SK-N-SH (cell line): ENCODE measurements at regions not wholly inside any gene's neighbourhood (a gene's known extent, or its start where the extent isn't known, plus 50 kb on each side); places are given as distances from the start of the nearest gene placed in this dataset.

Source experiments
- CTCF ChIA-PET: fragments of 300-600, 350-600 bp; formaldehyde crosslinking; extraction: SDS; loops from one replicate; lab custom pipeline; 2021; lab: Yijun Ruan, JAX
- POLR2A ChIA-PET: fragments of 350-600 bp; sonication (Branson Sonifier 250); formaldehyde crosslinking; extraction: SDS; loops from one replicate; lab custom pipeline; 2020; ENCODE audit warnings: antibody characterized with exemption, inconsistent platforms; lab: Yijun Ruan, JAX
- DNase-seq: peaks from one replicate; pipeline ENCODE4 v3.0.0; 2012
- H2AFZ ChIP-seq: fragments of 200-600 bp; sonication (generic); 2 replicates; pipeline ENCODE4 v1.8.1; 2016; ENCODE audit warnings: antibody characterized with exemption, mild to moderate bottlenecking, low read depth
- H3F3A ChIP-seq: fragments of 200-600 bp; sonication (generic); replicated peaks from 2 replicates; pipeline ENCODE3; 2016; ENCODE audit warnings: antibody characterized with exemption, mild to moderate bottlenecking; ENCODE audit not compliant: insufficient read depth
- H3K27ac ChIP-seq, 2 experiments: fragments of 200-500 bp in 1 of 2; fragments of 200-600 bp in 1 of 2; sonication (Bioruptor generic) in 1 of 2; sonication (generic), shearing (Covaris generic) in 1 of 2; 2 replicates each; pipeline versions ENCODE4 v1.5.1 to v1.6.1; 2014 to 2016; ENCODE audit warnings: low read depth in 2 of 2, inconsistent platforms in 1 of 2, low read length in 1 of 2, mild to moderate bottlenecking in 1 of 2, mixed read lengths in 1 of 2
- H3K27me3 ChIP-seq: fragments of 200-600 bp; sonication (generic), shearing (Covaris generic); 2 replicates; pipeline ENCODE4 v1.6.1; 2016; ENCODE audit warnings: mixed run types; ENCODE audit not compliant: insufficient read depth
- H3K36me3 ChIP-seq, 2 experiments: fragments of 200-500 bp in 1 of 2; fragments of 200-600 bp in 1 of 2; sonication (Bioruptor generic) in 1 of 2; sonication (generic) in 1 of 2; replicated peaks in 1 of 2; 2 replicates each; pipeline versions ENCODE3 to v1.5.1; 2014 to 2016; ENCODE audit warnings: low read length in 1 of 2, mild to moderate bottlenecking in 1 of 2; ENCODE audit not compliant: insufficient read depth in 2 of 2, control insufficient read depth in 1 of 2
- H3K4me1 ChIP-seq, 2 experiments: fragments of 200-500 bp in 1 of 2; fragments of 200-600 bp in 1 of 2; sonication (Bioruptor generic) in 1 of 2; sonication (generic), shearing (Covaris generic) in 1 of 2; 2 replicates each; pipeline versions ENCODE4 v1.5.1 to v1.6.1; 2014 to 2016; ENCODE audit warnings: low read depth in 1 of 2, low read length in 1 of 2, mixed run types in 1 of 2; ENCODE audit not compliant: insufficient read depth in 2 of 2, control insufficient read depth in 1 of 2
- H3K4me2 ChIP-seq: fragments of 200-600 bp; sonication (generic), shearing (Covaris generic); 2 replicates; pipeline ENCODE4 v1.6.1; 2017; ENCODE audit warnings: mixed run types
- H3K4me3 ChIP-seq, 2 experiments: fragments of 200-500 bp in 1 of 2; fragments of 200-600 bp in 1 of 2; sonication (Bioruptor generic) in 1 of 2; sonication (generic), shearing (Covaris generic) in 1 of 2; 2 replicates each; pipeline versions ENCODE4 v1.5.1 to v1.8.1; 2014 to 2016; ENCODE audit warnings: low read depth in 2 of 2, inconsistent platforms in 1 of 2, low read length in 1 of 2, mild to moderate bottlenecking in 1 of 2, mixed read lengths in 1 of 2, moderate library complexity in 1 of 2
- H3K79me2 ChIP-seq: fragments of 200-600 bp; sonication (generic); 2 replicates; pipeline ENCODE4 v1.8.1; 2017; ENCODE audit warnings: mild to moderate bottlenecking; ENCODE audit not compliant: insufficient read depth
- H3K9ac ChIP-seq: fragments of 200-600 bp; sonication (generic); 2 replicates; pipeline ENCODE4 v1.6.1; 2017; ENCODE audit warnings: mixed run types
- H3K9me2 ChIP-seq: fragments of 200-600 bp; sonication (generic); 2 replicates; pipeline ENCODE4 v1.6.1; 2017; ENCODE audit warnings: mixed run types
- H3K9me3 ChIP-seq: fragments of 200-600 bp; sonication (generic); 2 replicates; pipeline ENCODE4 v1.6.1; 2017; ENCODE audit warnings: mixed run types, mild to moderate bottlenecking, moderate library complexity
- H4K20me1 ChIP-seq: fragments of 200-600 bp; sonication (generic); 2 replicates; pipeline ENCODE4 v1.6.1; 2017; ENCODE audit warnings: mild to moderate bottlenecking, mixed run types; ENCODE audit not compliant: insufficient read depth
- CHD2 ChIP-seq: fragments of 150-350 bp; IDR thresholded peaks from 2 replicates; pipeline ENCODE4 v1.6.1; 2018; ENCODE audit warnings: low read length; ENCODE audit not compliant: partially characterized antibody
- CTCF ChIP-seq: fragments of 200-600 bp; sonication (generic); IDR thresholded peaks from 2 replicates; pipeline ENCODE4 v1.6.1; 2017; ENCODE audit warnings: antibody characterized with exemption, mild to moderate bottlenecking, moderate library complexity
- ELF1 ChIP-seq: IDR thresholded peaks from 2 replicates; pipeline ENCODE4 v1.4.0; 2012
- EZH2phosphoT487 ChIP-seq: fragments of 200-600 bp; sonication (generic); IDR thresholded peaks from 2 replicates; pipeline ENCODE4 v1.6.1; 2017; ENCODE audit warnings: low read depth, mixed run types, mild to moderate bottlenecking, antibody characterized with exemption, moderate library complexity, borderline replicate concordance
- FOXM1 ChIP-seq: IDR thresholded peaks from 2 replicates; pipeline ENCODE4 v1.4.0; 2012; ENCODE audit warnings: low read depth, mild to moderate bottlenecking
- GABPA ChIP-seq: IDR thresholded peaks from 2 replicates; pipeline ENCODE4 v1.4.0; 2012; ENCODE audit warnings: low read depth, mild to moderate bottlenecking
- IRF3 ChIP-seq: fragments of 150-350 bp; IDR thresholded peaks from 2 replicates; pipeline ENCODE4 v1.6.1; 2016; ENCODE audit warnings: mild to moderate bottlenecking, low read depth, low read length
- JUND ChIP-seq: IDR thresholded peaks from 2 replicates; pipeline ENCODE4 v1.4.0; 2012
- NFIC ChIP-seq: IDR thresholded peaks from 2 replicates; pipeline ENCODE4 v1.4.0; 2012; ENCODE audit warnings: borderline replicate concordance
- NRF1 ChIP-seq: IDR thresholded peaks from 2 replicates; pipeline ENCODE4 v1.6.1; 2012; ENCODE audit warnings: low read depth, mild to moderate bottlenecking, low read length
- POLR2AphosphoS5 ChIP-seq: IDR thresholded peaks from 2 replicates; pipeline ENCODE4 v1.6.1; 2012; ENCODE audit warnings: low read depth, low read length
- RAD21 ChIP-seq: IDR thresholded peaks from 2 replicates; pipeline ENCODE4 v1.6.1; 2012; ENCODE audit warnings: mild to moderate bottlenecking, low read length
- RCOR1 ChIP-seq: fragments of 150-350 bp; IDR thresholded peaks from 2 replicates; pipeline ENCODE4 v1.6.1; 2017; ENCODE audit warnings: antibody characterized with exemption, low read length
- SIN3A ChIP-seq: IDR thresholded peaks from 2 replicates; pipeline ENCODE4 v1.6.1; 2012; ENCODE audit warnings: low read depth, mild to moderate bottlenecking, low read length, moderate library complexity, borderline replicate concordance
- TAF1 ChIP-seq: IDR thresholded peaks from 2 replicates; pipeline ENCODE4 v1.6.1; 2012; ENCODE audit warnings: low read depth, mild to moderate bottlenecking, low read length, moderate library complexity, borderline replicate concordance
- USF2 ChIP-seq: fragments of 150-350 bp; IDR thresholded peaks from 2 replicates; pipeline ENCODE4 v1.6.1; 2017; ENCODE audit warnings: antibody characterized with exemption, low read length, low read depth, borderline replicate concordance
- ZBTB33 ChIP-seq: IDR thresholded peaks from 2 replicates; pipeline ENCODE4 v1.4.0; 2012; ENCODE audit warnings: low read depth, borderline replicate concordance

GRCh38 chr11:103659206-103659618, 377.2 kb upstream of the DDI1 start (continued):
- TF ChIP-seq ZBTB33 (no peak), TAF1 (no peak), NRF1 (no peak), GABPA (no peak), NFIC (no peak), SIN3A (no peak), RAD21 (peak; percentile 80), RCOR1 (peak; percentile 61)

GRCh38 chr11:103659743-103660142, 376.7 kb upstream of the DDI1 start:
- POLR2A ChIA-PET: no interaction called here
- H3K4me2 ChIP-seq: no peak overlapping the region

More at GRCh38 chr11:103659743-103660142, 376.7 kb upstream of the DDI1 start:
- Histone ChIP-seq H3K36me3 (no peaks in the 10 kb centered on the region), H3K9ac (no peak overlapping the region), H3K4me3 (no peak overlapping the region), H3K4me1 (peaks cover 4 to 8% of the 10 kb centered on the region in 2 experiments; a peak in 3 of 4 replicates), H4K20me1 (no peaks in the 10 kb centered on the region), H3K9me3 (no peaks in the 10 kb centered on the region), H3K27ac (peak overlapping the region in 1 of 2 experiments; percentile 83; a peak in 2 of 4 replicates), H3K79me2 (no peaks in the 10 kb centered on the region), H3K9me2 (no peaks in the 10 kb centered on the region), H3K27me3 (no peaks in the 10 kb centered on the region), H2AFZ (no peak overlapping the region), H3F3A (peaks cover 4% of the 10 kb centered on the region)
- TF ChIP-seq RAD21 (no peak), SIN3A (no peak), ELF1 (no peak), EZH2phosphoT487 (no peak), CTCF (no peak), USF2 (no peak), CHD2 (no peak), FOXM1 (no peak), POLR2AphosphoS5 (no peak), GABPA (no peak), IRF3 (no peak), JUND (no peak), NRF1 (no peak)
- no peak for DNase-seq
- CTCF ChIA-PET: interaction anchor here (0.8 to 3.6 kb wide), 16 partner anchors 8 to 403 kb away, joined by 3 to 15 read pairs (median 3); no protein-coding TSS in a partner anchor
